ENCODE measurements at regions not wholly inside any gene's neighbourhood (a gene's known extent, or its start where the extent isn't known, plus 50 kb on each side); places are given as distances from the start of the nearest gene placed in this dataset.

GRCh38 chr19:33916792-33917191 is 120.1 kb downstream of the KCTD15 start:
- Histone ChIP-seq H2AFZ (ENCODE audit: low read depth, low read length) (no peak overlapping the region), H3K27ac (ENCODE audit: low read length) (no peak overlapping the region), H3K9ac (ENCODE audit: low read depth, low read length) (no peak overlapping the region), H3K79me2 (ENCODE audit: insufficient read depth, low read length) (no peaks in the 10 kb centered on the region), H3K9me3 (ENCODE audit: insufficient read depth, low read length, severe bottlenecking) (no peaks in the 10 kb centered on the region), H4K20me1 (ENCODE audit: insufficient read depth, low read length) (no peaks in the 10 kb centered on the region), H3K4me3 (ENCODE audit: low read depth in 1 of 2, low read length in 2 of 2) (no peak overlapping the region), H3K4me1 (ENCODE audit: insufficient read depth, low read length) (no peaks in the 10 kb centered on the region), H3K36me3 (ENCODE audit: insufficient read depth, low read length) (no peaks in the 10 kb centered on the region), H3K27me3 (ENCODE audit: insufficient read depth, low read length, poor library complexity) (no peaks in the 10 kb centered on the region), H3K4me2 (ENCODE audit: insufficient read depth, low read length) (no peak overlapping the region)
- ATAC-seq (ENCODE audit: insufficient read depth, low read depth) (no peak), DNase-seq (no peak)
- TF ChIP-seq CTCF (IDR thresholded peaks at IDR 0.05; ENCODE audit: borderline replicate concordance, extremely low read depth, low read length, poor library complexity, severe bottlenecking) (no peak), EZH2 (IDR thresholded peaks at IDR 0.05; ENCODE audit: borderline replicate concordance, low read depth, low read length, severe bottlenecking) (no peak)

- Histone ChIP-seq H3K27ac (ENCODE audit: low read length) (no peak overlapping the region), H3K36me3 (ENCODE audit: insufficient read depth, low read length) (no peaks in the 10 kb centered on the region), H3K4me3 (ENCODE audit: low read depth in 1 of 2, low read length in 2 of 2) (no peak overlapping the region), H2AFZ (ENCODE audit: low read depth, low read length) (no peak overlapping the region), H4K20me1 (ENCODE audit: insufficient read depth, low read length) (no peaks in the 10 kb centered on the region; the same call in 1 of the 2 replicates), H3K9ac (ENCODE audit: low read depth, low read length) (no peak overlapping the region), H3K4me2 (ENCODE audit: insufficient read depth, low read length) (no peak overlapping the region), H3K79me2 (ENCODE audit: insufficient read depth, low read length) (no peaks in the 10 kb centered on the region), H3K27me3 (ENCODE audit: insufficient read depth, low read length, poor library complexity) (no peaks in the 10 kb centered on the region), H3K9me3 (ENCODE audit: insufficient read depth, low read length, severe bottlenecking) (no peaks in the 10 kb centered on the region), H3K4me1 (ENCODE audit: insufficient read depth, low read length) (no peaks in the 10 kb centered on the region)
- no peak for DNase-seq
- no peak for ATAC-seq (ENCODE audit: insufficient read depth, low read depth)
- TF ChIP-seq CTCF (IDR thresholded peaks at IDR 0.05; ENCODE audit: borderline replicate concordance, extremely low read depth, low read length, poor library complexity, severe bottlenecking): no peak
- TF ChIP-seq EZH2 (IDR thresholded peaks at IDR 0.05; ENCODE audit: borderline replicate concordance, low read depth, low read length, severe bottlenecking): no peak
These were observed 122.6 kb downstream of the KCTD15 start for GRCh38 chr19:33919291-33919690.

GRCh38 chr19:33921165-33921564 is 124.5 kb downstream of the KCTD15 start:
- no peak for ATAC-seq (ENCODE audit: insufficient read depth, low read depth)

More at GRCh38 chr19:33921165-33921564, 124.5 kb downstream of the KCTD15 start:
- Histone ChIP-seq H3K9me3 (ENCODE audit: insufficient read depth, low read length, severe bottlenecking) (no peaks in the 10 kb centered on the region), H3K27me3 (ENCODE audit: insufficient read depth, low read length, poor library complexity) (no peaks in the 10 kb centered on the region), H2AFZ (ENCODE audit: low read depth, low read length) (no peak overlapping the region), H4K20me1 (ENCODE audit: insufficient read depth, low read length) (no peaks in the 10 kb centered on the region; the same call in 1 of the 2 replicates), H3K36me3 (ENCODE audit: insufficient read depth, low read length) (no peaks in the 10 kb centered on the region), H3K27ac (ENCODE audit: low read length) (no peak overlapping the region), H3K4me2 (ENCODE audit: insufficient read depth, low read length) (no peak overlapping the region), H3K79me2 (ENCODE audit: insufficient read depth, low read length) (no peaks in the 10 kb centered on the region), H3K9ac (ENCODE audit: low read depth, low read length) (no peak overlapping the region), H3K4me1 (ENCODE audit: insufficient read depth, low read length) (no peaks in the 10 kb centered on the region), H3K4me3 (ENCODE audit: low read depth in 1 of 2, low read length in 2 of 2) (no peak overlapping the region)
- TF ChIP-seq EZH2 (IDR thresholded peaks at IDR 0.05; ENCODE audit: borderline replicate concordance, low read depth, low read length, severe bottlenecking): no peak
- TF ChIP-seq CTCF (IDR thresholded peaks at IDR 0.05; ENCODE audit: borderline replicate concordance, extremely low read depth, low read length, poor library complexity, severe bottlenecking): no peak
- DNase-seq: no peak
